ENCODE measurements at regions not wholly inside any gene's neighbourhood (a gene's known extent, or its start where the extent isn't known, plus 50 kb on each side); places are given as distances from the start of the nearest gene placed in this dataset.

DNA sequence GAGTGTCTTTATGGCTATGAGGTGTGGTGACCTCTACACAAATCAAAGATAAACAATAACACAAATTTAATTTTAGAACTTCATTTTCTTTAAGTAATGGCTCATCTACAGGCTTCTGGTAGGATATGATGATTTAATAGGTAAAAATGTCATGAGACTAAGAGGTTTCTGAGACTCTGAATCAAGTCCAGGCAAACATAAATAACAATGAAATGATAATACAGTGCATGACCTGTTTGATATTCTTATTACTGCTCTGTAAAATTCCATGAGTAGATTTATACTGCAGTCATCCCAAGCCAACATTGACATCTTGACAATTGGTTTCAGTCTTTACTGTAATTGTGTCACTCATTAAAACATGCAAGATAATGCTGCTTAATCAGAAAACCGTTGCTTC, 936.8 kb downstream of the MCTP2 start:
- TF ChIP-seq, protein P1, sequence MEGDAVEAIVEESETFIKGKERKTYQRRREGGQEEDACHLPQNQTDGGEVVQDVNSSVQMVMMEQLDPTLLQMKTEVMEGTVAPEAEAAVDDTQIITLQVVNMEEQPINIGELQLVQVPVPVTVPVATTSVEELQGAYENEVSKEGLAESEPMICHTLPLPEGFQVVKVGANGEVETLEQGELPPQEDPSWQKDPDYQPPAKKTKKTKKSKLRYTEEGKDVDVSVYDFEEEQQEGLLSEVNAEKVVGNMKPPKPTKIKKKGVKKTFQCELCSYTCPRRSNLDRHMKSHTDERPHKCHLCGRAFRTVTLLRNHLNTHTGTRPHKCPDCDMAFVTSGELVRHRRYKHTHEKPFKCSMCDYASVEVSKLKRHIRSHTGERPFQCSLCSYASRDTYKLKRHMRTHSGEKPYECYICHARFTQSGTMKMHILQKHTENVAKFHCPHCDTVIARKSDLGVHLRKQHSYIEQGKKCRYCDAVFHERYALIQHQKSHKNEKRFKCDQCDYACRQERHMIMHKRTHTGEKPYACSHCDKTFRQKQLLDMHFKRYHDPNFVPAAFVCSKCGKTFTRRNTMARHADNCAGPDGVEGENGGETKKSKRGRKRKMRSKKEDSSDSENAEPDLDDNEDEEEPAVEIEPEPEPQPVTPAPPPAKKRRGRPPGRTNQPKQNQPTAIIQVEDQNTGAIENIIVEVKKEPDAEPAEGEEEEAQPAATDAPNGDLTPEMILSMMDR (conservative IDR thresholded peaks at IDR 0.05; ENCODE audit: low read depth in 2 of 2), result no peak
- TF ChIP-seq EZH2 (IDR thresholded peaks at IDR 0.05; ENCODE audit: low read depth, unreplicated experiment) (no peak), POLR2AphosphoS5 (IDR thresholded peaks at IDR 0.05; ENCODE audit: low read depth) (no peak), EZH2phosphoT487 (IDR thresholded peaks at IDR 0.05; ENCODE audit: unreplicated experiment) (no peak)
- TF ChIP-seq, protein P2, sequence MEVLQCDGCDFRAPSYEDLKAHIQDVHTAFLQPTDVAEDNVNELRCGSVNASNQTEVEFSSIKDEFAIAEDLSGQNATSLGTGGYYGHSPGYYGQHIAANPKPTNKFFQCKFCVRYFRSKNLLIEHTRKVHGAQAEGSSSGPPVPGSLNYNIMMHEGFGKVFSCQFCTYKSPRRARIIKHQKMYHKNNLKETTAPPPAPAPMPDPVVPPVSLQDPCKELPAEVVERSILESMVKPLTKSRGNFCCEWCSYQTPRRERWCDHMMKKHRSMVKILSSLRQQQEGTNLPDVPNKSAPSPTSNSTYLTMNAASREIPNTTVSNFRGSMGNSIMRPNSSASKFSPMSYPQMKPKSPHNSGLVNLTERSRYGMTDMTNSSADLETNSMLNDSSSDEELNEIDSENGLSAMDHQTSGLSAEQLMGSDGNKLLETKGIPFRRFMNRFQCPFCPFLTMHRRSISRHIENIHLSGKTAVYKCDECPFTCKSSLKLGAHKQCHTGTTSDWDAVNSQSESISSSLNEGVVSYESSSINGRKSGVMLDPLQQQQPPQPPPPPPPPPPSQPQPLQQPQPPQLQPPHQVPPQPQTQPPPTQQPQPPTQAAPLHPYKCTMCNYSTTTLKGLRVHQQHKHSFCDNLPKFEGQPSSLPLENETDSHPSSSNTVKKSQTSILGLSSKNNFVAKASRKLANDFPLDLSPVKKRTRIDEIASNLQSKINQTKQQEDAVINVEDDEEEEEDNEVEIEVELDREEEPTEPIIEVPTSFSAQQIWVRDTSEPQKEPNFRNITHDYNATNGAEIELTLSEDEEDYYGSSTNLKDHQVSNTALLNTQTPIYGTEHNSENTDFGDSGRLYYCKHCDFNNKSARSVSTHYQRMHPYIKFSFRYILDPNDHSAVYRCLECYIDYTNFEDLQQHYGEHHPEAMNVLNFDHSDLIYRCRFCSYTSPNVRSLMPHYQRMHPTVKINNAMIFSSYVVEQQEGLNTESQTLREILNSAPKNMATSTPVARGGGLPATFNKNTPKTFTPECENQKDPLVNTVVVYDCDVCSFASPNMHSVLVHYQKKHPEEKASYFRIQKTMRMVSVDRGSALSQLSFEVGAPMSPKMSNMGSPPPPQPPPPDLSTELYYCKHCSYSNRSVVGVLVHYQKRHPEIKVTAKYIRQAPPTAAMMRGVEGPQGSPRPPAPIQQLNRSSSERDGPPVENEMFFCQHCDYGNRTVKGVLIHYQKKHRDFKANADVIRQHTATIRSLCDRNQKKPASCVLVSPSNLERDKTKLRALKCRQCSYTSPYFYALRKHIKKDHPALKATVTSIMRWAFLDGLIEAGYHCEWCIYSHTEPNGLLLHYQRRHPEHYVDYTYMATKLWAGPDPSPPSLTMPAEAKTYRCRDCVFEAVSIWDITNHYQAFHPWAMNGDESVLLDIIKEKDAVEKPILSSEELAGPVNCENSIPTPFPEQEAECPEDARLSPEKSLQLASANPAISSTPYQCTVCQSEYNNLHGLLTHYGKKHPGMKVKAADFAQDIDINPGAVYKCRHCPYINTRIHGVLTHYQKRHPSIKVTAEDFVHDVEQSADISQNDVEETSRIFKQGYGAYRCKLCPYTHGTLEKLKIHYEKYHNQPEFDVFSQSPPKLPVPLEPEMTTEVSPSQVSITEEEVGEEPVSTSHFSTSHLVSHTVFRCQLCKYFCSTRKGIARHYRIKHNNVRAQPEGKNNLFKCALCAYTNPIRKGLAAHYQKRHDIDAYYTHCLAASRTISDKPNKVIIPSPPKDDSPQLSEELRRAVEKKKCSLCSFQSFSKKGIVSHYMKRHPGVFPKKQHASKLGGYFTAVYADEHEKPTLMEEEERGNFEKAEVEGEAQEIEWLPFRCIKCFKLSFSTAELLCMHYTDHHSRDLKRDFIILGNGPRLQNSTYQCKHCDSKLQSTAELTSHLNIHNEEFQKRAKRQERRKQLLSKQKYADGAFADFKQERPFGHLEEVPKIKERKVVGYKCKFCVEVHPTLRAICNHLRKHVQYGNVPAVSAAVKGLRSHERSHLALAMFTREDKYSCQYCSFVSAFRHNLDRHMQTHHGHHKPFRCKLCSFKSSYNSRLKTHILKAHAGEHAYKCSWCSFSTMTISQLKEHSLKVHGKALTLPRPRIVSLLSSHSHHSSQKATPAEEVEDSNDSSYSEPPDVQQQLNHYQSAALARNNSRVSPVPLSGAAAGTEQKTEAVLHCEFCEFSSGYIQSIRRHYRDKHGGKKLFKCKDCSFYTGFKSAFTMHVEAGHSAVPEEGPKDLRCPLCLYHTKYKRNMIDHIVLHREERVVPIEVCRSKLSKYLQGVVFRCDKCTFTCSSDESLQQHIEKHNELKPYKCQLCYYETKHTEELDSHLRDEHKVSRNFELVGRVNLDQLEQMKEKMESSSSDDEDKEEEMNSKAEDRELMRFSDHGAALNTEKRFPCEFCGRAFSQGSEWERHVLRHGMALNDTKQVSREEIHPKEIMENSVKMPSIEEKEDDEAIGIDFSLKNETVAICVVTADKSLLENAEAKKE (CRISPR knock-in tag; IDR thresholded peaks at IDR 0.05), result no peak
